WERI-Rb-1 (cell line): ENCODE measurements at regions not wholly inside any gene's neighbourhood (a gene's known extent, or its start where the extent isn't known, plus 50 kb on each side); places are given as distances from the start of the nearest gene placed in this dataset.
A peak's percentile ranks its signal among the peaks of the same experiment; 100 is the strongest.

Experiments
- DNase-seq: peaks from one replicate; pipeline ENCODE4 v3.0.0-alpha.2; 2020
- H3K27ac ChIP-seq: fragments of 250-450 bp; sonication (Bioruptor Pico); 2 replicates; pipeline ENCODE4 v1.5.1; 2020; ENCODE audit warnings: mild to moderate bottlenecking, moderate library complexity
- H3K27me3 ChIP-seq: fragments of 250-450 bp; sonication (Bioruptor Pico); 2 replicates; pipeline ENCODE4 v1.5.1; 2021; ENCODE audit warnings: mild to moderate bottlenecking, low read depth, moderate library complexity; ENCODE audit not compliant: insufficient read depth, severe bottlenecking
- H3K36me3 ChIP-seq: fragments of 250-450 bp; sonication (Bioruptor Pico); 2 replicates; pipeline ENCODE4 v1.5.1; 2020; ENCODE audit warnings: mild to moderate bottlenecking, moderate library complexity
- H3K4me3 ChIP-seq: 2 replicates; pipeline ENCODE4 v1.5.1; 2011; ENCODE audit warnings: low read depth, mild to moderate bottlenecking, control low read depth, low read length
- H3K9me3 ChIP-seq: fragments of 250-450 bp; sonication (Bioruptor Pico); 2 replicates; pipeline ENCODE4 v1.5.1; 2021; ENCODE audit warnings: mild to moderate bottlenecking, moderate library complexity; ENCODE audit not compliant: severe bottlenecking
- TF ChIP-seq, protein P1 (sequence below): IDR thresholded peaks from 2 replicates; pipeline ENCODE4 v1.5.1; 2011; ENCODE audit warnings: low read depth, mild to moderate bottlenecking, control low read depth, inconsistent platforms, low read length

DNA sequence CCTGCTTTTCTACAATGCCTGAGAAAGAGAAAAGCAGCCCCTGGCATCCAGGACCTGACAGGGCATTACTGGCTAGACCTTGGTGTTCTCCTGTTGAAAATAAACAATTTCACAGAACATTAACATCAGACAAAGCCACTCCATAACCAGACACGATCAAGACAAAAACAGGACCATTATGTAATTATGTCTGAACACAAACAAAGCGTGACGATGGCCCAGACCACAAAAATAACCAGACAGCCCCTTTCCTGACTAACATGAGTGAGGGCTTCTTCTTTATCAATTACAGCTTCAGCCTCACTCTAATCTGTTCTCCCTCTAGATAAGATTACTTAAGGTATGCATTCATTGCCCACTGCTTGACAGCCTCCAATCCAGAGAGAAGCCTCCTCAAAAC is 172.7 kb upstream of the LMCD1 start:
- Histone ChIP-seq H3K27ac (no peak overlapping the region), H3K4me3 (no peak overlapping the region), H3K9me3 (no peaks in the 10 kb centered on the region), H3K27me3 (no peaks in the 10 kb centered on the region), H3K36me3 (no peaks in the 10 kb centered on the region)
- no peak for DNase-seq
- TF ChIP-seq, protein P1, sequence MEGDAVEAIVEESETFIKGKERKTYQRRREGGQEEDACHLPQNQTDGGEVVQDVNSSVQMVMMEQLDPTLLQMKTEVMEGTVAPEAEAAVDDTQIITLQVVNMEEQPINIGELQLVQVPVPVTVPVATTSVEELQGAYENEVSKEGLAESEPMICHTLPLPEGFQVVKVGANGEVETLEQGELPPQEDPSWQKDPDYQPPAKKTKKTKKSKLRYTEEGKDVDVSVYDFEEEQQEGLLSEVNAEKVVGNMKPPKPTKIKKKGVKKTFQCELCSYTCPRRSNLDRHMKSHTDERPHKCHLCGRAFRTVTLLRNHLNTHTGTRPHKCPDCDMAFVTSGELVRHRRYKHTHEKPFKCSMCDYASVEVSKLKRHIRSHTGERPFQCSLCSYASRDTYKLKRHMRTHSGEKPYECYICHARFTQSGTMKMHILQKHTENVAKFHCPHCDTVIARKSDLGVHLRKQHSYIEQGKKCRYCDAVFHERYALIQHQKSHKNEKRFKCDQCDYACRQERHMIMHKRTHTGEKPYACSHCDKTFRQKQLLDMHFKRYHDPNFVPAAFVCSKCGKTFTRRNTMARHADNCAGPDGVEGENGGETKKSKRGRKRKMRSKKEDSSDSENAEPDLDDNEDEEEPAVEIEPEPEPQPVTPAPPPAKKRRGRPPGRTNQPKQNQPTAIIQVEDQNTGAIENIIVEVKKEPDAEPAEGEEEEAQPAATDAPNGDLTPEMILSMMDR = no peak

DNA sequence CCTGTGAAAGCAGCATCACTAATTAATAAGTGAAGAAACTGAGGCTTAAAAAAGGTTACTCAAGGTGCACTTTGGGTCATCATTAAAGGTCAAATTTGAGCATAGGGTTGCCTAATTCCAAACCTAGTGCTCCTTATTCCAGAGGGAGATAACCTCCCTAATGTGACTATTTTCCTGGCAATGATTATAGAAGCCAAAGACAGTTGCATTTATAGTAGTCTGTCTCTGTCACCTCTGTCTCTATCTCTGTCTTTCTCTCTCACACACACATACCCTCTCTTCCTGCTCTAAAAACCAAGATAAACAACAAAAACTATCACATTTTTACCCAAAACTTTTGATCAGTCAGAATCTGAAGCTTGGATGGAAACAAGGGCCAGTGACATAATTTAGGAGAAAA is 172.0 kb upstream of the LMCD1 start:
- H3K27ac ChIP-seq = no peak overlapping the region
- no peaks in the 10 kb centered on the region for H3K36me3 ChIP-seq
- H3K9me3 ChIP-seq = no peaks in the 10 kb centered on the region
- no peak overlapping the region for H3K4me3 ChIP-seq
- H3K27me3 ChIP-seq = no peaks in the 10 kb centered on the region
- DNase-seq = no peak
- TF ChIP-seq, protein P1 = no peak

DNA sequence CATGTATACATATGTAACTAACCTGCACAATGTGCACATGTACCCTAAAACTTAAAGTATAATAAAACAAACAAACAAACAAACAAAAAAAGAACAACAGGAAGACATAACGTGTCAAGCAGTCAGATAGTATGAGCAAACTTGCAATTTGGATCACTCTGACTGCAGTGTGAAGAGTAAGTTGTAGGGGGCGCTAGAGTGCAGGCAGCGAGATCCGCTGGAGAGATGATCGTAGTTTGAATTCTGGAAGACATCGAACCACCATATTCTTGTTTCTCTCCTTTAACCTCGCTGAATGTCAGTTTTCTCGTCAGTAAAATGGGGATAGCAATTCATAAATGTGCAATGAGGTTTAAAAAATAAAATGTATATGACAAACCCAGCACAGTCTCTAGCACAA is 165.2 kb upstream of the LMCD1 start:
- TF ChIP-seq, protein P1 = peak; percentile 68
- no peaks in the 10 kb centered on the region for H3K36me3 ChIP-seq
- no peak overlapping the region for H3K27ac ChIP-seq
- H3K9me3 ChIP-seq = no peaks in the 10 kb centered on the region
- H3K27me3 ChIP-seq = no peaks in the 10 kb centered on the region
- no peak for DNase-seq
- no peak overlapping the region for H3K4me3 ChIP-seq

DNA sequence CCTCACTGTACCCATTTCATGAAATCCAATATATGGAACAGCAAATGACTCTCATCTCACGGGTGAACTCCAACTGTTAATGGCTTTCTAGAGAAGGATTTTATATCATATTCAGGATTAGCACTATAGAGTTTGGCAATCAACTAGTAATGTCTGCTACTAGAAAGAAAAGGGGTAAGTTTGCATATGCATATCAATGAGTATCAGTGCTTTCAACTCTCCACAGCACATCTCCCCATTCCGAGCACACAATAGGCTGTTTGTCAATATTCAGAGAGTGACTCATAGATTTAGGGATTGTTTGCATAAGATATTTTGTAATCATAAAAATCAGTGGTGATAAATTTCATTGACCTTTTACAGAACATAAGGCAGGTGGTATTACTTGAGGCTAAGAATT is 163.2 kb upstream of the LMCD1 start:
- H3K36me3 ChIP-seq = no peaks in the 10 kb centered on the region
- no peak overlapping the region for H3K27ac ChIP-seq
- DNase-seq = no peak
- H3K9me3 ChIP-seq = no peaks in the 10 kb centered on the region
- H3K27me3 ChIP-seq = no peaks in the 10 kb centered on the region
- H3K4me3 ChIP-seq = no peak overlapping the region
- TF ChIP-seq, protein P1 = no peak

DNA sequence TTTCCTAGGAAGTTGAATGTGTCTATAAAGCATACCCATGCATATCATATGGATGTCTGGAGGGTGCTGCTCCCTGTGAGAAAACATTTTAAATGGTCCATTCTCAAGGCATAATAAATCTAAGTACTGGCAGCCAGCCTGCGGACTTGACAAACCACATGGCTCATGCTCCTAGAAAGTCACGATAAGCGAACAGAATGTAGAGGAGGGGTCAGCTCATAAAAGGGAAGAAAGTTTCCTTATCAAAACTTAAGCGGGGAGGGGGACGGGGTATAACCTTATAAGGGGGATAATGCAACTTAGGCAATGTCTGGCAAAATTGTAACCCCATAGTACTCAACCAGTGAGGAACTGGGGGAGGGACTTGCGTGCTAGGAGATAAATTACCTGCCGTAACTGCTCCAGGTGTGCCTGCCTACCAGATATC is 159.8 kb upstream of the LMCD1 start:
- Histone ChIP-seq H3K36me3 (no peaks in the 10 kb centered on the region), H3K27ac (no peak overlapping the region), H3K9me3 (peaks cover 4% of the 10 kb centered on the region), H3K27me3 (no peaks in the 10 kb centered on the region), H3K4me3 (no peak overlapping the region)
- no peak for DNase-seq
- TF ChIP-seq, protein P1 = no peak

DNA sequence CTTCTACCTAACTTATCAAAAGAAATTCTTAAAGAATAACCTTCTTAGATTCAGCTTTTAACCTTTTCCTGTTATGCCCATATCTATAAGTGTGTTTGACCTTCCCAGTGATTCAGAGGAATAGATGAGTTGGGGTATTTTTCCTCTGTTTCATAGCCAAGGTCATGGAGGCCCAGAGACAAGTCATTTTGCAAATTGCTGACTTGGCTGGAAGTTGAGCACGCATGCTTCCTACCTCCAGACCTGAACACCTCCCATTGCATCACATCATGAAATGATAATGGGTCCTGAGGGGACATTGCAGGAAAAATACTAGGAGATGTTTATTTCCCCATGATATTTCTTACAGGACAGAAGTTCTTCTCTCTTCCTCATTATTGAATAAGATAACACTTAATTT is 158.6 kb upstream of the LMCD1 start:
- TF ChIP-seq, protein P1 = no peak
- peaks cover 4% of the 10 kb centered on the region for H3K9me3 ChIP-seq
- H3K27me3 ChIP-seq = no peaks in the 10 kb centered on the region
- H3K27ac ChIP-seq = no peak overlapping the region
- no peak overlapping the region for H3K4me3 ChIP-seq
- DNase-seq = no peak
- no peaks in the 10 kb centered on the region for H3K36me3 ChIP-seq
